Activated CD8-positive, alpha-beta memory T cell treated with anti-CD3 and anti-CD28 coated beads for 36 hours (primary cell): ENCODE measurements at regions not wholly inside any gene's neighbourhood (a gene's known extent, or its start where the extent isn't known, plus 50 kb on each side); places are given as distances from the start of the nearest gene placed in this dataset.
"Not testable (repeated sequence)": the region's sequence is repeated elsewhere in the genome, so short reads cannot be mapped to it uniquely, and the experiment has no call there.

Experiments used
- CTCF ChIA-PET: fragments of 350-600 bp; sonication (Branson Sonifier 250); formaldehyde crosslinking; loops from one replicate; lab custom pipeline; 2021; ENCODE audit warnings: antibody characterized with exemption; lab: Charles Lee
- POLR2A ChIA-PET: fragments of 350-600 bp; sonication (Branson Sonifier 250); formaldehyde crosslinking; loops from one replicate; lab custom pipeline; 2021; ENCODE audit warnings: antibody characterized with exemption; lab: Charles Lee

DNA sequence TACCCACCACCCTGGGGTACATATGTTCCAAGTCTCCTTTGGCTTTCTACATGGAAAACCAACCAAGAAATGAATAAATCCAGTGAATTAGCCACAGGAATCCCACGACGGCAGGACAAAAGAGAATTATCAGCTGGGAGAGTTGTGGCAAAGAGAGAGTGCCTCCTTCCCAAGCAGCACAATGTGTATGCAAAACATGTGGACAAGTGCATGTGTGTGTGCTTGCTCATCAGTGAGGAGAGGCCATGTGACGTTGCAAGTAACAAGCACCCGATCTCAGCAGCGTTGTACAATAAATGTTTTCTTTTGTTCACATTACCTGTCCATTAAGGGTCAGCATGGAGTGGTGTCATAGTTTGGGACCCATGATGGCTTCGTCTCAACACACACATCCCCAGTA, 50.0 kb upstream of the EMX2 start:
- CTCF ChIA-PET, result interaction anchor here (0.9 kb wide), 1 partner anchor 967 kb away, joined by 3 read pairs; no protein-coding TSS in a partner anchor
- POLR2A ChIA-PET, result no interaction called here

DNA sequence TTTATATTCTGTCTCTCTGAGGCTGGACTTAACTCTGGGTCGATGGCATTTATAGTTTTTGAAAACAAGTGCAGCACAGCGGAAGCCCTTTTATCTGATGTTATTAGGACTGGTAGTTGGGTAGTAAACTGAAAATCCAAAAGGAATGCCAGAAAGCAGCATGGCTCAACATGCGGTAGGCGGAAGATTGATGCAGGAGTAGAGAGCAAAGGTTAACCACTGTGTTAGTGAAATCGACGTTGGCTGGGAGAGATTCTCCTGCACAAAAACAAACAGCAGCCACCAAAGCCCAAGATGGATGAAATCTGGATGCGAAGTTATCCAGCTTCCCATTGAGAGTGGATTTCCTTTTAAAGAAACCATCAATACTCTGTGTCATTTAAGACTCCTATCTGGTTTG, 54.5 kb upstream of the EMX2 start:
- POLR2A ChIA-PET, result no interaction called here
- CTCF ChIA-PET, result no interaction called here

DNA sequence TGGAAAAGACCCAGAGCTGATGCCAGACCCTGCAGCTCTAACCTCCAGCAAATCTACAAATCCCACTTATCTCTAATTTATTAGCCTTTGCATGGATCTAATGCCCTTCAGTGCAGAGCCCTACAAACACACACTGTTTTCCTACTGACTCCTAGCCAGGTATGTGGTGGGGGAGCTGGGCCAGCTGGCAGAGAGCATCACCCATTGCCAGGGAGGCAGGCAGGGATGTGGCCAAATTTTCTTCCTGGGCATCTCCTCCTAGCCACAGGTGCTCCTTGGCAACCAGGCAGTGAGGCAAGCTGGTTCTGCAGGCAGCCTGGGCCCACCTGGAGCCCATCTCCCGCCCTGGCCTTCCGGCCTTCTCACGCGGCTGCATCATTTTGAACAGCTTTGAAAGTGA, 55.9 kb upstream of the EMX2 start:
- CTCF ChIA-PET, result no interaction called here
- POLR2A ChIA-PET, result no interaction called here

- CTCF ChIA-PET, result no interaction called here
- POLR2A ChIA-PET, result no interaction called here
Measured at GRCh38 chr10:117483056-117483590, 59.4 kb upstream of the EMX2 start.

DNA sequence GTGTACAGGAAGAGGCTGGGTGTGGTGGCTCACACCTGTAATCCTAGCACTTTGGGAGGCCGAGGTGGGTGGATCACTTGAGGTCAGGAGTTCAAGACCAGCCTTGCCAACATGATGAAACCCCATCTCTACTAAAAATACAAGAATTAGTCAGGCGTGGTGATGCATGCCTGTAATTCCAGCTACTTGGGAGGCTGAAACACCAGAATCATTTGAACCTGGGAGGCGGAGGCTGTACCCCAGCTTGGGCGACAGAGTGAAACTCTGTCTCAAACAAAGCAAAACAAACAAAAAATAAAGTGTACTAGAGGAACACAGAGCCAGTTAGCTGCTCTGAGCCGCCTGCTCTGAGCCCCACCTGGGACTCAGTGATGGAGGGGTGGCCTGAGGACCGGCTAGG, 61.5 kb upstream of the EMX2 start:
- POLR2A ChIA-PET, CTCF ChIA-PET: not testable (repeated sequence)

- ChIA-PET CTCF (no interaction called here), POLR2A (no interaction called here)
Measured at GRCh38 chr10:117480097-117480496, 62.4 kb upstream of the EMX2 start.

GRCh38 chr10:117477961-117478670, 64.4 kb upstream of the EMX2 start:
- ChIA-PET CTCF (interaction anchor here (0.7 kb wide), 1 partner anchor 303 kb away, joined by 3 read pairs; no protein-coding TSS in a partner anchor), POLR2A (no interaction called here)

DNA sequence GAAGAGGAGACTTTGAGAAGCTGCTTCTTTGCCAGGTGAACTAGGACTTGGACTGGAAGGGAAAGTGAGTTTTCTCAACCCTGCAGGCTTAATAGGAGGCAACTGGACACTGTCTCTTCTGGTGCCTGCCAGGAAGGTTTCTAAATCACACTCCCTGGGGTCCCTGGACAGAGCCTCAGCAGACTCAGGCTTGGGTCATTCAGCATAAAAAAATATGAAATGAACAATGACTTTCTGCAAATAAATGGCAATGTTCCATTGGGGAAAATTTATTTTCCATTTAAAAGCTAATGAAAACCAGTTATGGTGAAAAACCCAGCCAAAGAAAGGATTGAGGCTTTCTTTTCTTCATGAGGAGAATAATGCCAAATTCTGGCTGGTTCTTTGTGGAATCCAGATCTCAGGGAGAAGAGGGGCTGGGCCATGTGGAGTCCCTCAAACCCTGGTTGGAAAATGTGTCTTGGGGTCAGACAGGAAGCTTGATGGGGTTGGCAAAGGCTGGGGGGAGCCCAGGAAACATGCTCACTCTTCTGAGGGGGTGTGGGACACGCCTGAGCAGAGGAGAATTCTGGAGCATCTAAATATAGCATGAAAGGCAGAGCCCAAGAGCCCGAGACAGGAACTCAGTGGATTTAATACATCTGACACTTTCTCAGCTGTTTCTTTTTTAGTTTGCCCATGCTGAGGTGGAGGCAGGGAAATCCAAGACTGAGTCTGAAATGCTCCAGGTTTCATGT, 65.2 kb upstream of the EMX2 start:
- CTCF ChIA-PET, result interaction anchor here (0.7 kb wide), 1 partner anchor 303 kb away, joined by 3 read pairs; no protein-coding TSS in a partner anchor
- POLR2A ChIA-PET, result no interaction called here

GRCh38 chr10:117476716-117477115, 65.8 kb upstream of the EMX2 start:
- ChIA-PET CTCF (no interaction called here), POLR2A (no interaction called here)

DNA sequence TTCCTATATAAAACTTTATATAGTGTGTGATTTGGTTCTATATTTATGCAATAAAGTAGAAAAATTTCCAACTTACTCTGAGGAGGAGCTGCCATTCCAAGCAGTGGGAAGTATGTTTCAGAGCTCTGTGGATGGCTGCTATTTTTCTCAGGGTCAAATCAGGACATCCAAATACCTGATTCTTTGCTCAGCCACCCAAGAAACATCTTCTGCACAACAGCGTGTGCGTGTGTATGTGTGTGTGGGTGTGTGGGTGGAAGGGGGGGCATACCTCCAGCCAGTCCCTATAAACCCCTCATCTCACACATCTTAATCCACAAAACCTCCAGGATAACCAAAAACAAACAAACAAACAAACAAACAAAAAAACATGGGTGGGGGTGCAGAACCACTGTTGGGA, 66.3 kb upstream of the EMX2 start:
- POLR2A ChIA-PET, result no interaction called here
- CTCF ChIA-PET, result no interaction called here

GRCh38 chr10:117472872-117473271, 69.7 kb upstream of the EMX2 start:
- ChIA-PET POLR2A (no interaction called here), CTCF (interaction anchor here (0.7 kb wide), 1 partner anchor 1478 kb away, joined by 4 read pairs; no protein-coding TSS in a partner anchor)

DNA sequence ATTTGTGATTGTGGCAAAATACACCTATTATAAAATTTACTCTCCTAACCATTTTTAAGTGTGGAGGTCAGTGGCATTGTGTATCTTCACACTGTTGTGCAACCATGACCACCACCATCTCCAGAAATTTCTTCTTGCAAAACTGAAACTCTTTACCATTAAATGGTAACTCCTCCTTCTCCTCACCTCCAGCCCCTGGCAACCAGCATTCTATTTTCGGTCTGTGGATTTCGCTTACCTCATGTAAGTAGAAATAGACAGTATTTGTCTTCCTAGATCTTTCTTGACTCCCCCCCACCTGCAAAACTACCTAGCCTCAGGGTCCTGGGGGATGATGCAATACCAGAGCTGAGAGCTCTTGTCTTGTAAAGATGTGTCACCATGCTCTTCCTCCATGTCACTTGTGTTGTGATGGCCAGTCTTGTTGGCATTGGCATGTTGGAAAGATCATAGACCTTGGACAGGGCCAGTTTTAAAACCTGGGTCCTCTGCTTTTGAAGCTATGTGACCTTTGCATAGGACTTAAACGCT, 71.1 kb upstream of the EMX2 start:
- ChIA-PET CTCF (no interaction called here), POLR2A (no interaction called here)

DNA sequence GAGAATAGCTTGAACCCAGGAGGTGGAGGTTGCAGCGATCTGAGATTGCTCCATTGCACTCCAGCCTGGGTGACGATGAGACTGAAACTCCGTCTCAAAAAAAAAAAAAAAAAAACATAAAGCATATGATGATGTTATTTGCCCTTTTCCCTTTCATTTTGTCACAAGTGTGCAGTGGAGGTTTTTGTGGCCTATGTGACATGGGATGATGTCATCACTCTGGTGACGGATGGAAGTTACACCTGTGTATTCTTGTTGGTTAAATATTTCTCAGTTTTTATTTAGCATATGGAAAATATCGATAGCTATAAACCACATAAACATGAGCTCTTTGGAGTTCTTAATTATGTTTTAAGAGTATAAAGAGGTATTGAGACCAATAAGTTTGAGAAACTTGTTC, 71.8 kb upstream of the EMX2 start:
- CTCF ChIA-PET, result no interaction called here

GRCh38 chr10:117468665-117469064, 73.9 kb upstream of the EMX2 start:
- CTCF ChIA-PET, result no interaction called here
- POLR2A ChIA-PET, result no interaction called here

More for the DNA sequence above, 71.8 kb upstream of the EMX2 start:
- POLR2A ChIA-PET, result no interaction called here

DNA sequence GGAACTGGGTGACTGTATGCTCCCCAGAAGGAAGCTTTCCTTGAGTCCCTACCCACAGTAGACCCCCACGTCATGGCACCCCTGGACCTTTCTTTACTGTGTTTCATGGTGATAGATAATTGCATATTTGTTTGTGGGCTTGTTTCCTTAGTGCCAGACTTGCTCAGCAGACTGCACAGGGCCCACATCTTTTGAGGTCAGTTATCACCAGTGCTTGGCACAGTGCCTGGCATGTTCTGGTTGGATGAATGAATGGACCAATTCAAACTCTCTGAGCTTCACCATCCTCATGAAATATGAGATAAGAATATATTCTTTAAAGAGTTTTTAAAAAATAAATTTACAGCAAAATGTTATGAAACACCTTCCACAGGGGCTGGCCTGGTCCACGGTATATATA, 78.4 kb upstream of the EMX2 start:
- CTCF ChIA-PET, result no interaction called here
- POLR2A ChIA-PET, result no interaction called here

DNA sequence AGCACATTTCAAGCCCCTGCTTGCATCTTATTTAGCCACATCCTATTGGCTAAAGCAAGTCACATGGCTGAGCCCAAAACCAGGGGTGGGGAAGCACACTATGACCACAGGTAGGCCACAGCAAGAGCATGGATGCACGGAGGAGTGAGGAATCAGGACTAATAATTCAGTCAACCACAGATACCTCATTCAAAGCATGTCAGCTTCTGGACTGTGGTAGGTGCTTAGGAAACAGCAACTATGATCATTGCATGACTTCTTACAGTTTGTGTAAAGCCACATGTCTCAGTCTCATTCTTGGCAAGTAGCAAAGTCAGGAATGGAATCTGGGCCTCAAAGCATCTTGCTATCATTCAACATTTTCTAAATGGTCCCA, 79.0 kb upstream of the EMX2 start:
- CTCF ChIA-PET, result no interaction called here
- POLR2A ChIA-PET, result no interaction called here

DNA sequence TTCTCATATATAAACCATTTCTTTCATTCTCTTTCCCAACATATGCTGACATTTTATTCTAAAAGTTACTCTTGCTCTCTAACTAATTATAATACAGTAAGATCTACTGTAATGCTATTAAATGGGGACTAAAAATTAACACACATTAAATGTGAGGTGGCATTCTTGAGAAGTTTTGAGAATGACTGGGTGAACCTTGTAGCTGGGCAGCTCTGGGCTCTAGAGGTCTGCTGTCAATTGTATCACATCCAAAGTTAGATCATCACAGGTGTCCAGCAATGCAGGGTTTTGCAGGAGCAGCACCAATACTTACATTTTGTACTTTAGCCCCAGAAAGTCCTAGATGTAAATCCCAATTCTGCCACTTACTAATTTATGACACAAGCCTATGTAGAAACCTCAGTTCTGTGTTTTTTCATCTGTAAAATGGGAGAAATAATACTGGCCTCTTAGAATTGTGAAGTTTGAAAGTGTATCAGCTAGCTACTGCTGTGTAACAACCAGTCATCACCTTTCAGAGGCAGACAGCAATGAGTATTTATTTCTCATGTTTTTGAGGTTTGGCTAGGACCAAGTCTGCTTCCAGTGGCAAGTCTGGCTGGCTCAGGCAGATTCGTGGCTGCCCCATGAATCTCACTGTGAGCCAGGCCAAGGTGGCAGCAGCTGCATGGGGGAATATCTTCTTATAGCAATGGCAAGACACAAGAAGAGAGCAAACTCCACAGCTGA, 79.6 kb upstream of the EMX2 start:
- POLR2A ChIA-PET, result no interaction called here
- CTCF ChIA-PET, result no interaction called here

DNA sequence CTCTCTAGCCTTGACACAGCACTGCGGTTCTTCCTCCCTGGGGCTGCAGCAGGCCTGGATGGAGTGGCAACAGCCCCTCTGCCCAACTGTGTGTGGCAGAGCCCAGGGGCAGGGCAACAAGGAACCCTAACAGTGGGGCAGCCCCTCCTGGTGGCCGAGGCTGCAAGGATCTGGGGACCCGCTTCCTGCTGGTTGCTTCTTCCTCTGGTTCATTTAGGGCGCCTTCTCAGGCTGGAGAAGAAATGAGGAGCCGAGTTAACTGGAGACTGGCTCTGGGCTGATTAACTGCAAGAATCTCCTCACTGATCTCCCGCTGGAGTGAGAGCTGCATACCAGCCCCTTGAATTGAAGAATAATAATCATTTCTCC, 80.1 kb upstream of the EMX2 start:
- CTCF ChIA-PET, result no interaction called here
- POLR2A ChIA-PET, result no interaction called here

DNA sequence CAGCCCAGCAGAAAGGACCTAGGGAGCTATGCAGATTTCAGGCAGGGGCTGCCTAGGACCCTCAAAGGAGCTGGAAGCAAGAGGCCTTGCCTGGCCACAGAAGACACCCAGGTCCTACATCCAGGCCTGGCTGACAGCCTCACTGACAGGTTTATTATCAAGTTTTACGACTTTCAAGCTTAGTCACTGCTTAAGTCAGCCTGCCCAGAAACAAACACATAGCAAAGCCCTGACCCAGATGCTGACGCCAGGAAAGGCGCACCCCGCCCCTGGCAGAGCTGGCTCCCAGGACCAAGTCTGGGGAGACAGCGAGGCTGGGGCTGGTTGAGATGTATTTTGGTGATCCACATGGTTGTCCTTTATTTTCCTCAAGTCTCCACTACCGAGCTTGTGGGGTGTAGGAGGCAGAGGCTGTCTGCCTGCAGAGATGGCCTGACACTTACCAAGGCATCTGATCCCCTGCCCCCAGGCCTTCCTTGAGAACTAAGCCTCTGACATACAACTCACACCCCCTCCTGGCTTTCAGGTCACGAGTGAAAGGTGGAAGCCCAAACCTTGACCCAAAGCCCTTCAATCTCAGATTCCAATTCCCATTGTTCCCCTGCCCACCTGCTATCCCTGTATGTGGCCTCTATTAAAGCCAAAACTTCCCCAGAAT, 80.7 kb upstream of the EMX2 start:
- CTCF ChIA-PET, result no interaction called here
- POLR2A ChIA-PET, result no interaction called here
